Upper lobe of left lung (tissue), 6 donors: ENCODE measurements at regions not wholly inside any gene's neighbourhood (a gene's known extent, or its start where the extent isn't known, plus 50 kb on each side); places are given as distances from the start of the nearest gene placed in this dataset.
A peak's percentile ranks its signal among the peaks of the same experiment; 100 is the strongest.

Experiments
- ATAC-seq, 2 donors: fragments of 200-7000 bp; cut with Tn5 transposase; one replicate each; pipeline ENCODE4 v1.9.1; 2022; ENCODE audit warnings: mild to moderate bottlenecking in 2 of 2, moderate library complexity in 2 of 2; ENCODE audit not compliant: low FRiP score in 2 of 2
- DNase-seq, 2 donors: peaks; one replicate each; pipeline ENCODE4 v3.0.0-alpha.2; 2019 to 2020
- H3K27ac ChIP-seq, 4 donors: fragments of 200-600 bp; sonication (generic); one replicate each; pipeline ENCODE4 v1.5.1; 2016 to 2019
- H3K27me3 ChIP-seq, 4 donors: fragments of 200-600 bp; sonication (generic); one replicate each; pipeline ENCODE4 v1.5.1; 2017 to 2019
- H3K36me3 ChIP-seq, 4 donors: fragments of 200-600 bp; sonication (generic); one replicate each; pipeline ENCODE4 v1.5.1; 2016 to 2019
- H3K4me1 ChIP-seq, 4 donors: fragments of 200-600 bp; sonication (generic); one replicate each; pipeline ENCODE4 v1.5.1; 2018 to 2019
- H3K4me3 ChIP-seq, 4 donors: fragments of 200-600 bp; sonication (generic); one replicate each; pipeline ENCODE4 v1.5.1; 2017 to 2019; ENCODE audit warnings: mild to moderate bottlenecking in 2 of 4, moderate library complexity in 1 of 4
- H3K9me3 ChIP-seq, 4 donors: fragments of 200-600 bp; sonication (generic); one replicate each; pipeline ENCODE4 v1.5.1; 2018 to 2019
- CTCF ChIP-seq, 6 experiments: fragments of 450-650 bp in 4 of 6; fragments of 200-600 bp in 2 of 6; sonication (generic) in 2 of 6; IDR thresholded peaks; one replicate each; pipeline ENCODE4 v1.5.1; 2016 to 2019; ENCODE audit warnings: antibody characterized with exemption in 6 of 6
- EP300 ChIP-seq, 4 donors: sonication (generic); formaldehyde crosslinking; IDR thresholded peaks; one replicate each; pipeline ENCODE4 v1.5.1; 2017; ENCODE audit warnings: antibody characterized with exemption in 4 of 4, control low read depth in 2 of 4
- POLR2A ChIP-seq, 4 donors: fragments of 450-650 bp; IDR thresholded peaks; one replicate each; pipeline ENCODE4 v1.5.1; 2016 to 2017; ENCODE audit warnings: antibody characterized with exemption in 4 of 4, mild to moderate bottlenecking in 2 of 4
- POLR2AphosphoS5 ChIP-seq, 2 donors: sonication (generic); formaldehyde crosslinking; IDR thresholded peaks; one replicate each; pipeline ENCODE4 v1.5.1; 2017; ENCODE audit warnings: antibody characterized with exemption in 2 of 2
- WGBS, 2 donors: methylation state at CpG; one replicate each; pipeline ENCODE4 v1.1.5; 2017 to 2018; 5-methylcytosine and 5-hydroxymethylcytosine counted together
- donor health status: DM: no; HTN: no; CAD: no; lungs with moderate emphysema.
- donor health status: DM: no; HTN: yes; CAD: no; lungs with severe emphysema.

DNA sequence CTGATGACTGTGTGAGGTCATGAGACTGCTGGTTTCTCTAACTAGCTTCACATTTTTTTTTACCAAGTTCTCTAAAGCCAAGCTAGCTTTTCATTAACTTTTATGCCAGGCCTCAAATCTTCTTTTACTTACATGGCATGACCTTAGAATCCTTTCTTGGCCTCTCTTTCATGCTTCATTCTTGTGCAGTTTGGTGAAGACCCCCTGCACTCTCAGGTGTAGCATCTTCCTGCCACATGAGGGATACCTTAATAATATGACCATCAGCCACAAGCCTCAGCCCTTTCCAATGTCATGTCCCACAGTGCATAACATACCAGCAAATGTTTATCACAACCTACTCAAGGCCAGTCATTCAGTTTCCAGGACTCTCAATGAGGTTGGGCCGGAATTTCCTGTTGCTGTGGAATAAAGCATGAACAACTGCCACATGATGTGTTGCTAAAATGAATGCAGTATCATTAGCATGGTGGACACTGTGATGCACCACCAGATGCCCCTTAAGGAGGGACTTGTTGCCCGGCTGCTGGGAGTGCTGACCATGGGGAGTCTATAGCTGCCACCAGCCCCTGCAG, 72.2 kb downstream of the RIN2 start:
- WGBS, 2 donors: 96% methylated on average over 2 of the region's 2 CpGs
- Histone ChIP-seq H3K4me1 (peaks cover 3 to 17% (median 14%) of the 10 kb centered on the region in 4 donors), H3K9me3 (no peaks in the 10 kb centered on the region), H3K27ac (no peak overlapping the region), H3K36me3 (no peaks in the 10 kb centered on the region), H3K4me3 (no peak overlapping the region), H3K27me3 (no peaks in the 10 kb centered on the region)
- DNase-seq: no peak
- ATAC-seq: no peak
- TF ChIP-seq CTCF (IDR thresholded peaks at IDR 0.05) (no peak), POLR2AphosphoS5 (IDR thresholded peaks at IDR 0.05) (no peak), POLR2A (IDR thresholded peaks at IDR 0.05) (no peak), EP300 (IDR thresholded peaks at IDR 0.05) (no peak)

GRCh38 chr20:19832875-19833274, 74.8 kb downstream of the RIN2 start:
- no peak for TF ChIP-seq CTCF (IDR thresholded peaks at IDR 0.05)
- TF ChIP-seq POLR2A (IDR thresholded peaks at IDR 0.05): no peak
- TF ChIP-seq EP300 (IDR thresholded peaks at IDR 0.05): no peak
- no peak for TF ChIP-seq POLR2AphosphoS5 (IDR thresholded peaks at IDR 0.05)
- Histone ChIP-seq H3K27ac (no peak overlapping the region), H3K36me3 (no peaks in the 10 kb centered on the region), H3K9me3 (no peaks in the 10 kb centered on the region), H3K4me3 (no peak overlapping the region), H3K27me3 (no peaks in the 10 kb centered on the region), H3K4me1 (peaks cover 3 to 14% (median 10%) of the 10 kb centered on the region in 4 donors)
- 68 to 80% methylated on average over 5 of the region's 5 CpGs for WGBS, 2 donors
- no peak for DNase-seq
- ATAC-seq: no peak

- H3K36me3 ChIP-seq: no peaks in the 10 kb centered on the region
- TF ChIP-seq CTCF (IDR thresholded peaks at IDR 0.05) (no peak), EP300 (IDR thresholded peaks at IDR 0.05) (no peak), POLR2AphosphoS5 (IDR thresholded peaks at IDR 0.05) (no peak)
- peaks cover 3 to 9% (median 5%) of the 10 kb centered on the region in 4 donors for H3K4me1 ChIP-seq
- ATAC-seq (no peak), DNase-seq (no peak)
- 65 to 67% methylated on average over 6 of the region's 6 CpGs for WGBS, 2 donors
- peak overlapping the region in 1 of 4 donors; percentile 9 for H3K27ac ChIP-seq
- no peaks in the 10 kb centered on the region for H3K9me3 ChIP-seq
- no peak overlapping the region for H3K4me3 ChIP-seq
- H3K27me3 ChIP-seq: no peaks in the 10 kb centered on the region
Observed at GRCh38 chr20:19833395-19833794, 75.3 kb downstream of the RIN2 start.

DNA sequence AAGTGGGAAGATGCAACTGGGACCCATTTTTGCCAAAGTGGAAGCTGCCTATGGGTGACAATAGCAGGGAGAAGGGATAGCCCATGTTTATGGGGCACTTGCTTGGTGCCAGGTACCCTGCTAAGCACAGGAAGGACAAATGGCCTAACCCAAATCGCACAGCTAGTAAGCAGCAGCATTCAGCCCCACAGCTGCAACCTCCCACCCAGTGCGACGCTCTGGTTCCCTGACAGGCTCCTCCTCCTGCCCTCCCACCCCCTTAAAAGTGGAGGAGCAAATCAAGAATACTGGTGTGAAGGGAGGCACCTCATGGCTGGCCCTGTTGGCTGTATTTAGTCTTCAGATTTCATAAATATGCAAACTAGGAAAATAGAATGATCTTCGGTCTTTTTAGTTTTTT, 76.2 kb downstream of the RIN2 start:
- H3K4me3 ChIP-seq: no peak overlapping the region
- WGBS, 2 donors: 80 to 93% methylated on average over 4 of the region's 4 CpGs
- no peak for ATAC-seq
- TF ChIP-seq EP300 (IDR thresholded peaks at IDR 0.05) (no peak), POLR2AphosphoS5 (IDR thresholded peaks at IDR 0.05) (no peak), CTCF (IDR thresholded peaks at IDR 0.05) (no peak), POLR2A (IDR thresholded peaks at IDR 0.05) (no peak)
- H3K27me3 ChIP-seq: no peaks in the 10 kb centered on the region
- no peaks in the 10 kb centered on the region for H3K36me3 ChIP-seq
- peak overlapping the region in 1 of 4 donors; percentile 16 for H3K27ac ChIP-seq
- no peak for DNase-seq
- H3K9me3 ChIP-seq: no peaks in the 10 kb centered on the region
- peaks cover 0 to 5% (median 3%) of the 10 kb centered on the region in 4 donors for H3K4me1 ChIP-seq

GRCh38 chr20:19834783-19835182, 76.7 kb downstream of the RIN2 start:
- H3K4me3 ChIP-seq: no peak overlapping the region
- no peaks in the 10 kb centered on the region for H3K9me3 ChIP-seq
- H3K27ac ChIP-seq: peak overlapping the region in 1 of 4 donors; percentile 16
- H3K4me1 ChIP-seq: peaks cover 0 to 5% (median 3%) of the 10 kb centered on the region in 4 donors
- 100% methylated on average over 1 of the region's 1 CpG for WGBS, 2 donors
- no peaks in the 10 kb centered on the region for H3K36me3 ChIP-seq
- TF ChIP-seq EP300 (IDR thresholded peaks at IDR 0.05) (no peak), CTCF (IDR thresholded peaks at IDR 0.05) (no peak), POLR2A (IDR thresholded peaks at IDR 0.05) (no peak), POLR2AphosphoS5 (IDR thresholded peaks at IDR 0.05) (no peak)
- no peaks in the 10 kb centered on the region for H3K27me3 ChIP-seq
- DNase-seq (no peak), ATAC-seq (no peak)
